ENCODE measurements at regions not wholly inside any gene's neighbourhood (a gene's known extent, or its start where the extent isn't known, plus 50 kb on each side); places are given as distances from the start of the nearest gene placed in this dataset.

DNA sequence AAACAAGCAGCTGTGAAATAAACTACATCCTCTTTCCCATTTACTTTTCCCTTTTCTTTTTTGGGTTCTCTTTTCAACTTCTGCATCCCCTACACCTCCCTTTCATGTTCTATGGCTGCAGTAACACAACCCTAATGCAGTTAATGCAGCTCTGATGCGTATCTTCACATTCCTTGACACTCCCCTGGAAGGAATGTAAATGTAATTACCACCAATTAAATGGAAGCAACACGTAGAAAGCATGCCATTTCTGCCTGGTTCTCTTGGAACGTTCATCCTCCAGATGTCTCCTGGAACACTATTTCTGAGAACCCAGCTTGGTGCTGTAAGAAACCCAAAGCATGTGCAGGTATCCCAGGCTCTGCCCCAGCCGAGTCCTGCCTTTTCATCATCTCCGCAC is 166.8 kb upstream of the FREM2 start:
- DNase-seq = no peak

GRCh38 chr13:38527140-38527539 is 159.7 kb upstream of the FREM2 start:
- DNase-seq = no peak

DNA sequence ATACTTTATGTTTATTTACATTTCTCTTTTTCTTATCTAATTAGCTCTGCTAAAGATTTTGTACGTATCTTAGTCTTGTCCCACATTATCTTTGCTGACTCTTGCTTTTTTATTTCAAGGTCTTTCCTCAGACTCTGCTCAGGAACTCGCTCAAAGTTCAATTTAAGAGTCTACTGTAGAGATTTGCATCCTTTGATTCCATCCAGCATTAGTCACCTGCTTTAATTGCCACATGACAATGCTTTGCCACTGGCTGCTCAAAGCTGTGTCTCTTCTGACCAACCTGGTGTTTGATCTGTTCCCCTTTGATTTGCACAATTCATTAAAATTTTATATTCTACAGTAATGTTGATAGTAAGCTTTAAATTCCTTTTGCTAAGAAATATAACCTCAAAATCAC is 157.9 kb upstream of the FREM2 start:
- no peak for DNase-seq

- peak in 1 of 2 experiments; percentile 12 for DNase-seq
Observed at GRCh38 chr13:38530492-38530891, 156.4 kb upstream of the FREM2 start.

- no peak for DNase-seq
Observed at GRCh38 chr13:38535261-38535660, 151.6 kb upstream of the FREM2 start.

DNA sequence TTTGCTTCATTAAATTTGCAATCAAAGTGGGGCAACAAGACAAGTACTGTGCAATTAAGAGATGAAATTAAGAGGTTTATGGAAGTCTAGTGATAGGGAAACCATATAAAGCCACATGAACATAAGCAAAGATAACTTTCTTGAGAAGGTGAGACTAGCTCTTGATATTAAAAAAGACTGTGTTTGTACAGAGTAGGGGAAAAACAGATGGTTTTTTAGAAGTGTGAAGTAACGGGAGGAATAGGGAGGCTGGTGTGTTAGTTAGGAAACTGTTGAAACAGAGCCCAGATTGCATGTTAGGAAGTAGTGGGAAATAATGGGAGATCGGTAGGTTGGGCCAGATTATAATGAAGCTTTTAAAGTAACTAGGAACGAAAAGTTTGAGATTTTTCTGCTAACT is 149.8 kb upstream of the FREM2 start:
- no peak for DNase-seq

- no peak for DNase-seq
Observed at GRCh38 chr13:38538422-38538821, 148.5 kb upstream of the FREM2 start.

GRCh38 chr13:38539632-38540031 is 147.2 kb upstream of the FREM2 start:
- DNase-seq = no peak

- DNase-seq = peak in 1 of 2 experiments; percentile 9
Observed at GRCh38 chr13:38542601-38543000, 144.3 kb upstream of the FREM2 start.

- DNase-seq = no peak
Observed at GRCh38 chr13:38543561-38543960, 143.3 kb upstream of the FREM2 start.

DNA sequence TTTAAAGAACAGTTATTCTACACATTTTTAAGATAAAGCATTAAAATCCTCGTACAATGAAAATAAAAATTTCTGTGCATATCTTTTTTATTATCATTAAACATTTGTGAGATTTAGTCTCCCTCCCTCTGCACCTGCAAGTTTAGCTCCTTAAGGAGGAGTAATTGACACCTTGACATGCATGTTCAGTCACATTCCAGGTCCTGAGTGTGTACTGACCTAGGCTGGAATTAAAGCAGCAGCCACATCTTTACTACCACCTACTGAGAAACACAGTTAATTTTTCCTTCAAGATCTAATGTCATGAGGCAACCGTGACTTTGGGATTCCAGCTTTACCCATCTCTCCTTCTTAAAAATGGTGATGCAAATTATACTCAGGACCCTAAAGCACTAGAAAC is 123.1 kb upstream of the FREM2 start:
- no peak for DNase-seq

GRCh38 chr13:38564256-38565150 is 122.4 kb upstream of the FREM2 start:
- no peak for DNase-seq

GRCh38 chr13:38566023-38566422 is 120.9 kb upstream of the FREM2 start:
- DNase-seq = no peak

GRCh38 chr13:38566519-38566918 is 120.4 kb upstream of the FREM2 start:
- DNase-seq = no peak

- no peak for DNase-seq
Observed at GRCh38 chr13:38570706-38571105, 116.2 kb upstream of the FREM2 start.

GRCh38 chr13:38575427-38575826 is 111.5 kb upstream of the FREM2 start:
- no peak for DNase-seq

DNA sequence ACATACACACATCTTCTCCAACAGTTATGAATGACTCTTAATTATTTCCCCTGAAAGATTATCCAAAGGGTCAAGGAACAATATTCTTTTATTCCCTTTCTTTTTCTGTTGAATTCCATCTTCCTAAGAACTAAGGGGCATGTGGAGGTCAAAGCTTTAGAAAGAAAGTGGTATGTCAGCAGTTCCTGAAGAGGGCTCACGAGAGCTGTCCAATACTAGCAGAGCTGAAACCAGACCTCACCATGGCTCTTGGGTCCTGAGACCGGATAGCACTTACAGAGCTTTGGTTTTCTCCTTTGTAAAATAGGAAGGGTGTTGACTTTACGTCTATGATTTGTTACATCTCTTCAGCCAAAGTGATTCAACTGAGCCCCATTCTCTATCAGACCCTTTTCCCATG is 109.8 kb upstream of the FREM2 start:
- no peak for DNase-seq

- peak in 1 of 2 experiments; percentile 59 for DNase-seq
Observed at GRCh38 chr13:38582133-38582532, 104.7 kb upstream of the FREM2 start.

DNA sequence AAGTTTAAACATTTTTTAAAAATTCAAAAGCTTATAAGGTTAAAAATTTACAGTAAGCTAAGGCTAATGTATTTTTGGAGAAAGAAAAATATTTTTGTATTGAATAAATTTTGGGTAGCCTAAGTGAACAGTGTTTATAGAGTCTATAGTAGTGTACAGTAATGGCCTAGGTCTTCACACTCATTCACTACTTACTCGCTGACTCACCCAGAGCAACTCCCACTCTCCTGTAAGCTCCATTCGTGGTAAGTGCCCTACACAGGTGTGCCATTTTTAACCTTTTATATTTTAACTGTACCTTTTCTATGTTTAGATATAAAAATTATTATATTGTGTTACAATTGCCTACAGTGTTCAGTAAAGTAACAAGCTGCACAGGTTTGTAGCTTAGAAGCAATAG is 96.6 kb upstream of the FREM2 start:
- no peak for DNase-seq

DNA sequence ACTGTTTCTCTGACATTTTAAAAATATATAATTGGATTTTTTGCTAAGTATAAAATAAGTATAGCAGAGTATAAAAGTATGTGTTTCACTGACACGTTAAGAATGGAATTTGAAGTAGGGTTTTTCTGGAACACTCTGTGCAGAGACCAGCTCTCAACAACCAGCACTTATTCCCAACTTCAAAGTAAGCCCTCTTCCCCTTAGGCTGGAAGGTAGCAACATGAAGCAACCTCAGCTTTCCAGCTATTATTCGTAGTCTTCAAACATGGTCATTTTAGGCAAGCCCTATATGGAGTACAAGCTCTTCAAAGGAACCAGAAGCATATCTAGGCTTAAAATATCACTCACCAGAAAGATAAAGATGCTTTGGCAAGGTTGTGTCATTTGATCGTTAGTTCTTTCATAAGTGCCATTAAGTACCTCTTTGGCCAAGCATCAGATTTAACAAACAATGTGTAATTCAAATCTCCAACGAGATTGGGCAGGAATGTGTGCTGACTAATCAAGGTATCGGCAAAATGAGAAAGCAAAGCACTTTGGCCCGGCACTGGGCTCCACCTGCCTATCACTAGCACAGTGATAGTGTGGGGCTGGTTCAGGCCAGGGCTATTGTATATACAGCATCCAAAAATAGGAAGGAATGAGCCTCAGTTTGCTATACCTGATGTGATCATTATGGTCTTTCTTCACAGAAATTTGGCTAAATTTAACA is 95.9 kb upstream of the FREM2 start:
- DNase-seq = no peak

- DNase-seq = no peak
Observed at GRCh38 chr13:38602266-38602665, 84.6 kb upstream of the FREM2 start.

DNA sequence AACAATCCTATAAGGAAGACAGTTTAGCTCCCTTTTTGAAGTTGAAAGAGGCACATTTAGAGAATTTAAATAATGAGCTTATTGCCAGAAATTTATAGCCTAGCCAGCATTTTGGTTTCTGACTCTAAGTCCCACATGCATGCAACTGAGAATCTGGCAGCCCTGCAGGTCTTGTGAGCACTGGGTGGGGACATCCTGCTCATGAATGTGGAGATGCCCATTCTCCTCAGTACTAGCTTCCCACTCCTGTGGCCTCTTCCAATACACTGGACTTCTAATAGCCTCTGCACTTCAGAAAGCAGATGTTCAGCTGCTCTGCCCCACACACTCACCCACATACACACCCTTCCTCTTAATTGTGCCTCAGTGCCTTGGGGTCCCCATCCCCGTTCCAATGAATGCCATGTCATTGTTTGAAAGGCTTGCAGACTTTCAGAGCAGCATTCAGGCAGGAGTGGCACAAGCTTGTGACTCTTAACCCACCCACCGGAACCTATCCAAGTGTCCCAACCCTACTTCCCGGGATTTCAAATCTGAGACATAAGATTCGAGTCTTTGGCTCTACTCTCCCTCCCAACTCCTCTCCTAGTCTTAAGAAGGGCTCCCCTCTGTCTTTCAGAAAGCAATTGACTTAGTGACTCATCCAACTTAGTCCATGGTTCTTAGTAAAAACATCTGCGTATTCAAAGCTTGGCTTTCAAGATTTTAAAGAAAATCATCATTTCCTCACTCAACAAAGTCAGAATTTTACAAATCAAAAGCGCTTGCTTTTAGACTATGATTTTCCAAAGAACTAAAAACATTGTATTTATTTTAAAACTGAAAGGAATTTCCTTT is 80.0 kb upstream of the FREM2 start:
- DNase-seq = no peak

DNA sequence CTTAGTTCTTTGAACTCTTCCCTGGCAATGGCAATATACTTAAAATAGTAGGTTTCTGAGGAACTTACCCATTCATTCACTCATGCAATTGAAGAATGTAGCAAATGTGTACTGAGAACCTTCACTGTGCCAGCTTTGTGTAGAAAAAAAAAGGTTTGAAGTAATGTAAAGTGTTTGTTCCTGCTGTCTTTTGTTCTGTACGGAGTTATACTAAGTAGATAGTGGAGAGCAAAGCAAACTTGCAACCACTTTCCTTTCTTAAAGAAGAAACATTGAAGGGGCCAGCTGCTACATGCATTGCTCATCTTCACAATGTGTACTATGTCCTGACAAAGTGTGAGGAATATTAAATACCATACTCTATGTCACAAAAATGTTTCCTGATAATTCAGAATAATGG is 68.9 kb upstream of the FREM2 start:
- no peak for DNase-seq

Measured in SW 1271 (cell line).